Vagina (tissue), 2 donors: ENCODE measurements at regions not wholly inside any gene's neighbourhood (a gene's known extent, or its start where the extent isn't known, plus 50 kb on each side); places are given as distances from the start of the nearest gene placed in this dataset.

Source experiments
- POLR2A ChIP-seq, 2 donors: fragments of 450-650 bp; IDR thresholded peaks; one replicate each; pipeline ENCODE4 v1.6.1; 2017; ENCODE audit warnings: antibody characterized with exemption in 2 of 2, mild to moderate bottlenecking in 2 of 2, moderate library complexity in 2 of 2
- TF ChIP-seq, protein P1 (sequence below), 3 experiments: fragments of 450-650 bp in 2 of 3; fragments of 200-600 bp in 1 of 3; sonication (generic) in 1 of 3; IDR thresholded peaks; one replicate each; pipeline ENCODE4 v1.5.1; 2017 to 2019; ENCODE audit warnings: antibody characterized with exemption in 3 of 3, mild to moderate bottlenecking in 2 of 3, moderate library complexity in 2 of 3

DNA sequence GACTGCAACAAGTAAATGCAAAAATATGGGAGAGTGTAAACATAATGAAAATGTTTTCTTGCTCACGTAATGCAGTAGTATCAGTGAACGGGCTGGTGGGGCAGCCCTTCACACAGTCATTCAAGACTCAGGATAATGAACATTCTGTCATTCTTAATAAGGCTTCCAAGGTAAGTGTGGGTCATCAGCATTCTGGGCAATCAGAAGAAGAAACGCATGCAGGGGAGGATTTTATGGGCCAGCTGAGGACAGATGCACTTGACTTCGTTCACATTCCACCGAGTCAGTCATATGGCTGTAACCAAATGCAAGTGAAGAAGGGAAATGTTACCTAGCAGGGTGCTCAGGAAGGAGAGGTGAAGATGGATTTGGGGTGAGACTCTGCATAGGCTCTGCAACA lies 68.0 kb upstream of the MAP9 start:
- TF ChIP-seq POLR2A (IDR thresholded peaks at IDR 0.05), result no peak
- TF ChIP-seq, protein P1, sequence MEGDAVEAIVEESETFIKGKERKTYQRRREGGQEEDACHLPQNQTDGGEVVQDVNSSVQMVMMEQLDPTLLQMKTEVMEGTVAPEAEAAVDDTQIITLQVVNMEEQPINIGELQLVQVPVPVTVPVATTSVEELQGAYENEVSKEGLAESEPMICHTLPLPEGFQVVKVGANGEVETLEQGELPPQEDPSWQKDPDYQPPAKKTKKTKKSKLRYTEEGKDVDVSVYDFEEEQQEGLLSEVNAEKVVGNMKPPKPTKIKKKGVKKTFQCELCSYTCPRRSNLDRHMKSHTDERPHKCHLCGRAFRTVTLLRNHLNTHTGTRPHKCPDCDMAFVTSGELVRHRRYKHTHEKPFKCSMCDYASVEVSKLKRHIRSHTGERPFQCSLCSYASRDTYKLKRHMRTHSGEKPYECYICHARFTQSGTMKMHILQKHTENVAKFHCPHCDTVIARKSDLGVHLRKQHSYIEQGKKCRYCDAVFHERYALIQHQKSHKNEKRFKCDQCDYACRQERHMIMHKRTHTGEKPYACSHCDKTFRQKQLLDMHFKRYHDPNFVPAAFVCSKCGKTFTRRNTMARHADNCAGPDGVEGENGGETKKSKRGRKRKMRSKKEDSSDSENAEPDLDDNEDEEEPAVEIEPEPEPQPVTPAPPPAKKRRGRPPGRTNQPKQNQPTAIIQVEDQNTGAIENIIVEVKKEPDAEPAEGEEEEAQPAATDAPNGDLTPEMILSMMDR (IDR thresholded peaks at IDR 0.05), result no peak
